ENCODE measurements at regions not wholly inside any gene's neighbourhood (a gene's known extent, or its start where the extent isn't known, plus 50 kb on each side); places are given as distances from the start of the nearest gene placed in this dataset.

DNA sequence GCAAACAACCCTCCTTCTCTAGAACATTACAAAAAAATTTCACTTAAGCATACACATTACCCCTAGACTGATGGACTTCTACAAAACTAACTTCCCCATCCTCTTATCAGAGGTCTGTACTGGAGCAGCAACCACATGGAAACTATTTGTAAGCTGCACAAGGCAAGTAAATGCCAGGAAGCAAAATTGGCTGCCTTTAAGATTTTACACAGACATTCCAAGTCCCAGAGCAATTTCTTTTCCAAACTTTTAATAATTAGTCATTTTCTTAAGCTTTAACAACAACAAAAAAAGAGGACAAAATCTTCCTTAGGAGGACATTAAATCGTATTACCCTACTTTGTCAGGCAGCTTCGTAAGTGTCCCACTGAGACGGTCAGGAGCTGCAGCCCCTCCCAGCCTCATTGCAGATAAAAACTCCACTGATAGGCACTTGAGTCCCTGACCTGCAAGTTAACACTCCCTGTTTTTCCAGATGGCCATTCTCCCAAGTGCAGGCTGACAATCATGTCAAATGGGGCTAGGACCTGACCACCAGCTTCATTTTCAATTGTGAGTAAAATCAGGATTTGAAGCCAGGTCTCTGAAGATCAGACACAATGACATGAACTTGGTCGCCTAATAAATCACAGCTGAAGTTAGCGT lies 680.1 kb downstream of the DIAPH3 start:
- TF ChIP-seq, protein P1, sequence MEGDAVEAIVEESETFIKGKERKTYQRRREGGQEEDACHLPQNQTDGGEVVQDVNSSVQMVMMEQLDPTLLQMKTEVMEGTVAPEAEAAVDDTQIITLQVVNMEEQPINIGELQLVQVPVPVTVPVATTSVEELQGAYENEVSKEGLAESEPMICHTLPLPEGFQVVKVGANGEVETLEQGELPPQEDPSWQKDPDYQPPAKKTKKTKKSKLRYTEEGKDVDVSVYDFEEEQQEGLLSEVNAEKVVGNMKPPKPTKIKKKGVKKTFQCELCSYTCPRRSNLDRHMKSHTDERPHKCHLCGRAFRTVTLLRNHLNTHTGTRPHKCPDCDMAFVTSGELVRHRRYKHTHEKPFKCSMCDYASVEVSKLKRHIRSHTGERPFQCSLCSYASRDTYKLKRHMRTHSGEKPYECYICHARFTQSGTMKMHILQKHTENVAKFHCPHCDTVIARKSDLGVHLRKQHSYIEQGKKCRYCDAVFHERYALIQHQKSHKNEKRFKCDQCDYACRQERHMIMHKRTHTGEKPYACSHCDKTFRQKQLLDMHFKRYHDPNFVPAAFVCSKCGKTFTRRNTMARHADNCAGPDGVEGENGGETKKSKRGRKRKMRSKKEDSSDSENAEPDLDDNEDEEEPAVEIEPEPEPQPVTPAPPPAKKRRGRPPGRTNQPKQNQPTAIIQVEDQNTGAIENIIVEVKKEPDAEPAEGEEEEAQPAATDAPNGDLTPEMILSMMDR (IDR thresholded peaks at IDR 0.05; ENCODE audit: poor library complexity, severe bottlenecking) = no peak
- TF ChIP-seq EZH2 (IDR thresholded peaks at IDR 0.05; ENCODE audit: borderline replicate concordance, insufficient read depth, low read length, poor library complexity, severe bottlenecking) (no peak), EP300 (conservative IDR thresholded peaks at IDR 0.05; ENCODE audit: poor library complexity, severe bottlenecking) (no peak)
